ENCODE measurements at regions not wholly inside any gene's neighbourhood (a gene's known extent, or its start where the extent isn't known, plus 50 kb on each side); places are given as distances from the start of the nearest gene placed in this dataset.

DNA sequence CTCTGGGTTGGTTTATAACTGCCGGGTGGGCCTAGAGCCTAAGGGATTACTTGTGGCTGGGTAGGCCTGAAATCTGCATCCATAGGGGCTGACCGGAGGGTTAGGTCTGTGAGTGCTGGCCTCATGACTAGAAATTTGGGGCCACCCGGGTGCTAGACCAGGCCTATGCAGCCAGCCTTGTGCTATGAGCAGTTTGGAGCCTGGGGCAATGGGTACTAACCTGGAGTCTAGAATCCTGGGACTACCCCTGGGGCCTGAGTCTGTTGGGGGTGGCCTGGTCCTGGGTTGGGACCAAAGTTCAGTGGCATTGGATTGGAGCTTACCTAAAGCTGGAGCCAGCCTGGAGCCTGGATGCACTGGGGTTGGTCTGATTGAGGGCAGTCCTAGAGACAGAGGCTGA, 995.2 kb downstream of the ANKRD7 start:
- in situ Hi-C loops (cut with MboI; ENCODE audit: low sequenced_read_pairs): no loop called here

More for the DNA sequence above, 995.2 kb downstream of the ANKRD7 start:
- intact Hi-C loops (cut with micrococcal nuclease): no loop called here
- no peaks in the 10 kb centered on the region for H3K79me1 ChIP-seq (ENCODE audit: low read depth in 1 of 2, low read length in 2 of 2)
- ChIA-PET CTCF (no interaction called here), POLR2A (ENCODE audit: unreplicated experiment) (no interaction called here)
- H2AFZ ChIP-seq (replicated peaks; ENCODE audit: low read length, poor library complexity): no peak overlapping the region
- no peaks in the 10 kb centered on the region for H4K20me1 ChIP-seq (ENCODE audit: insufficient read depth, low read length)
- WGBS, 2 experiments (ENCODE audit: extremely low coverage in 2 of 2, insufficient read length in 1 of 2): no CpG with 5 or more reads among the region's 3 CpGs
- peaks cover 11% of the 10 kb centered on the region for H3K9me3 ChIP-seq (ENCODE audit: control insufficient read depth, insufficient read depth, low read length)
- dilution Hi-C loops (cut with HindIII; ENCODE audit: low sequenced_read_pairs, unreplicated experiment): no loop called here
- H2AK9ac ChIP-seq (replicated peaks; ENCODE audit: low read depth, low read length, poor library complexity): no peak overlapping the region
- H2BK20ac ChIP-seq (ENCODE audit: low read depth, low read length): no peak overlapping the region
- no peaks in the 10 kb centered on the region for H3K36me3 ChIP-seq (ENCODE audit: control insufficient read depth, insufficient read depth, low read length)
- no peak overlapping the region for H4K91ac ChIP-seq (ENCODE audit: insufficient read depth, low read depth, low read length)
- no peak overlapping the region for H3K4me2 ChIP-seq (ENCODE audit: low read depth, low read length)
- no peak overlapping the region for H3K9ac ChIP-seq (ENCODE audit: low read depth, low read length)
- no peak overlapping the region for H2AK5ac ChIP-seq (ENCODE audit: low read depth, low read length)
- no peak overlapping the region for H3K14ac ChIP-seq (replicated peaks; ENCODE audit: low read depth, low read length)
- no peaks in the 10 kb centered on the region for H3K27me3 ChIP-seq (ENCODE audit: control insufficient read depth, insufficient read depth, low read length)
- H4K5ac ChIP-seq (ENCODE audit: low read depth, low read length): no peak overlapping the region
- no peak overlapping the region for H3K18ac ChIP-seq (ENCODE audit: low read depth, low read length)
- no peak for ATAC-seq (ENCODE audit: low read depth)
- no TSS peak for BruUV-seq (replicated peaks)
- no peak overlapping the region for H3K23ac ChIP-seq (ENCODE audit: low read depth, low read length)
- no peaks in the 10 kb centered on the region for H3K4me1 ChIP-seq (ENCODE audit: control insufficient read depth, insufficient read depth, low read length)
- no peak overlapping the region for H3K4ac ChIP-seq (ENCODE audit: low read depth, low read length)
- H3K27ac ChIP-seq (ENCODE audit: insufficient read depth, low read length): no peak overlapping the region
- no peak for DNase-seq
- no peak overlapping the region for H2BK120ac ChIP-seq (ENCODE audit: low read depth, low read length)
- H2BK5ac ChIP-seq (ENCODE audit: low read depth, low read length, poor library complexity, severe bottlenecking): no peak overlapping the region
- H3K4me3 ChIP-seq (ENCODE audit: insufficient read depth, low read depth, low read length): no peak overlapping the region
- H3K56ac ChIP-seq (ENCODE audit: extremely low read depth, insufficient read depth, low read length): no peak overlapping the region
- H2BK15ac ChIP-seq (ENCODE audit: low read depth, low read length): no peak overlapping the region
- H3K9me1 ChIP-seq (ENCODE audit: insufficient read depth, low read length): no peaks in the 10 kb centered on the region
- TF ChIP-seq RFX5 (IDR thresholded peaks at IDR 0.05; ENCODE audit: low read depth, low read length) (no peak), MAZ (IDR thresholded peaks at IDR 0.05; ENCODE audit: borderline replicate concordance, low read depth, low read length) (no peak), MAFK (IDR thresholded peaks at IDR 0.05; ENCODE audit: low read depth, low read length) (no peak), SMC3 (IDR thresholded peaks at IDR 0.05; ENCODE audit: low read depth, low read length) (no peak), MXI1 (IDR thresholded peaks at IDR 0.05; ENCODE audit: borderline replicate concordance, low read depth, low read length) (no peak), POLR2A (IDR thresholded peaks at IDR 0.05; ENCODE audit: low read depth, low read length) (no peak), NFE2L2 (IDR thresholded peaks at IDR 0.05; ENCODE audit: low read depth, low read length) (no peak), CEBPB (IDR thresholded peaks at IDR 0.05; ENCODE audit: low read depth, low read length) (no peak), FOS (IDR thresholded peaks at IDR 0.05; ENCODE audit: low read depth, low read length) (no peak), BHLHE40 (IDR thresholded peaks at IDR 0.05; ENCODE audit: low read depth, low read length) (no peak), RAD21 (IDR thresholded peaks at IDR 0.05; ENCODE audit: low read length) (no peak), CHD1 (IDR thresholded peaks at IDR 0.05; ENCODE audit: low read depth, low read length) (no peak), RCOR1 (IDR thresholded peaks at IDR 0.05; ENCODE audit: insufficient replicate concordance, low read length) (no peak)
- TF ChIP-seq, protein P1, sequence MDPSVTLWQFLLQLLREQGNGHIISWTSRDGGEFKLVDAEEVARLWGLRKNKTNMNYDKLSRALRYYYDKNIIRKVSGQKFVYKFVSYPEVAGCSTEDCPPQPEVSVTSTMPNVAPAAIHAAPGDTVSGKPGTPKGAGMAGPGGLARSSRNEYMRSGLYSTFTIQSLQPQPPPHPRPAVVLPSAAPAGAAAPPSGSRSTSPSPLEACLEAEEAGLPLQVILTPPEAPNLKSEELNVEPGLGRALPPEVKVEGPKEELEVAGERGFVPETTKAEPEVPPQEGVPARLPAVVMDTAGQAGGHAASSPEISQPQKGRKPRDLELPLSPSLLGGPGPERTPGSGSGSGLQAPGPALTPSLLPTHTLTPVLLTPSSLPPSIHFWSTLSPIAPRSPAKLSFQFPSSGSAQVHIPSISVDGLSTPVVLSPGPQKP (IDR thresholded peaks at IDR 0.05; ENCODE audit: borderline replicate concordance, low read depth, low read length): no peak
- TF ChIP-seq, protein P2, sequence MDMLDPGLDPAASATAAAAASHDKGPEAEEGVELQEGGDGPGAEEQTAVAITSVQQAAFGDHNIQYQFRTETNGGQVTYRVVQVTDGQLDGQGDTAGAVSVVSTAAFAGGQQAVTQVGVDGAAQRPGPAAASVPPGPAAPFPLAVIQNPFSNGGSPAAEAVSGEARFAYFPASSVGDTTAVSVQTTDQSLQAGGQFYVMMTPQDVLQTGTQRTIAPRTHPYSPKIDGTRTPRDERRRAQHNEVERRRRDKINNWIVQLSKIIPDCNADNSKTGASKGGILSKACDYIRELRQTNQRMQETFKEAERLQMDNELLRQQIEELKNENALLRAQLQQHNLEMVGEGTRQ (IDR thresholded peaks at IDR 0.05; ENCODE audit: low read depth, low read length): no peak
- TF ChIP-seq, protein P3, sequence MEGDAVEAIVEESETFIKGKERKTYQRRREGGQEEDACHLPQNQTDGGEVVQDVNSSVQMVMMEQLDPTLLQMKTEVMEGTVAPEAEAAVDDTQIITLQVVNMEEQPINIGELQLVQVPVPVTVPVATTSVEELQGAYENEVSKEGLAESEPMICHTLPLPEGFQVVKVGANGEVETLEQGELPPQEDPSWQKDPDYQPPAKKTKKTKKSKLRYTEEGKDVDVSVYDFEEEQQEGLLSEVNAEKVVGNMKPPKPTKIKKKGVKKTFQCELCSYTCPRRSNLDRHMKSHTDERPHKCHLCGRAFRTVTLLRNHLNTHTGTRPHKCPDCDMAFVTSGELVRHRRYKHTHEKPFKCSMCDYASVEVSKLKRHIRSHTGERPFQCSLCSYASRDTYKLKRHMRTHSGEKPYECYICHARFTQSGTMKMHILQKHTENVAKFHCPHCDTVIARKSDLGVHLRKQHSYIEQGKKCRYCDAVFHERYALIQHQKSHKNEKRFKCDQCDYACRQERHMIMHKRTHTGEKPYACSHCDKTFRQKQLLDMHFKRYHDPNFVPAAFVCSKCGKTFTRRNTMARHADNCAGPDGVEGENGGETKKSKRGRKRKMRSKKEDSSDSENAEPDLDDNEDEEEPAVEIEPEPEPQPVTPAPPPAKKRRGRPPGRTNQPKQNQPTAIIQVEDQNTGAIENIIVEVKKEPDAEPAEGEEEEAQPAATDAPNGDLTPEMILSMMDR (conservative IDR thresholded peaks at IDR 0.05; ENCODE audit: low read depth, low read length): no peak
- no peak overlapping the region for H4K8ac ChIP-seq (ENCODE audit: low read depth in 2 of 2, low read length in 2 of 2)

Data from IMR-90 (cell line).